HG03457 (cell line): ENCODE measurements at regions not wholly inside any gene's neighbourhood (a gene's known extent, or its start where the extent isn't known, plus 50 kb on each side); places are given as distances from the start of the nearest gene placed in this dataset.

ENCODE experiments used
- ATAC-seq: cut with Tn5 transposase; IDR thresholded peaks from one replicate; pipeline ENCODE4 v1.9.1; 2021; ENCODE audit warnings: moderate number of reproducible peaks; ENCODE audit not compliant: unreplicated experiment

GRCh38 chr4:123867910-123868587, 471.5 kb downstream of the SPRY1 start:
- ATAC-seq: no peak

GRCh38 chr4:123869286-123870215, 473.0 kb downstream of the SPRY1 start:
- no peak for ATAC-seq

- ATAC-seq: no peak
Observed at GRCh38 chr4:123870216-123870876, 473.8 kb downstream of the SPRY1 start.

- ATAC-seq: no peak
Observed at GRCh38 chr4:123871341-123871740, 474.7 kb downstream of the SPRY1 start.

DNA sequence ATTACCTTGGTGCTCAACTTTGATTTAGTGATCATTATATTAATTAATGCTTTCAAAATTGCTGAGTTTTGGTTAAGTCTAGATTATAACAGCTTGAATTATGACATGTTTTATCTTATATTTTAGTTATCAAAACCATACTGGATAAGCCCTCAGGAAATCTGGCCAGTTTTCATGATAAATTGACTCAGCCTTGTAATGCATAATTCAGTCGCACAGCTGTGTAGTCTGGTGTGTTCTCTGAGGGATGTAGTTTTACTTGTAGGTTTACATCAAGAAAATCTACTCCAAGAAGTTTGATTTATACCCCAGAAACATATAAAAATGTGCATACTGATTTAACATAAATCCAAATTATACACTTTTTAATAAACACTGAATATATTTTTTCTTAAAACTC, 477.5 kb downstream of the SPRY1 start:
- no peak for ATAC-seq

GRCh38 chr4:123876143-123876542, 479.5 kb downstream of the SPRY1 start:
- ATAC-seq: no peak

GRCh38 chr4:123876671-123877101, 480.1 kb downstream of the SPRY1 start:
- no peak for ATAC-seq

- ATAC-seq: no peak
Observed at GRCh38 chr4:123877551-123877950, 481.0 kb downstream of the SPRY1 start.

DNA sequence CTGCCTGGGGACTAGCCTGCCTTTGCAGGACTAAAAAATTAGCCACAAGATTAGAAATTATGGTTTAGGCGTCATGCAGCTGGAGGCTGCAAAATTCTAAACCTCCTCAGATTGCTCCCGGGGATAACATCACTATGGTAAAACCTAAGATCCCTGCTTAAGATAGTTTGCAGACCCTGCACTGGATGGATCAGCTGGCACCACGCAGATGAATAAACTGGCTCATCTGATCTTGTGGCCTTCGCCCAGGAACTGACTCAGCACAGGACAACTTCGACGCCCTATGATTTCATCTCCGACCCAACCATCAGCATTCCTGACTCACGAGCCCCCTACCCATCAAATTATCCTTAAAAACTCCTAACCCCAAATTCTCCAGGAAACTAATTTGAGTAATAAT, 482.4 kb downstream of the SPRY1 start:
- no peak for ATAC-seq

- no peak for ATAC-seq
Observed at GRCh38 chr4:123880631-123881030, 484.0 kb downstream of the SPRY1 start.

- no peak for ATAC-seq
Observed at GRCh38 chr4:123884922-123885321, 488.3 kb downstream of the SPRY1 start.

DNA sequence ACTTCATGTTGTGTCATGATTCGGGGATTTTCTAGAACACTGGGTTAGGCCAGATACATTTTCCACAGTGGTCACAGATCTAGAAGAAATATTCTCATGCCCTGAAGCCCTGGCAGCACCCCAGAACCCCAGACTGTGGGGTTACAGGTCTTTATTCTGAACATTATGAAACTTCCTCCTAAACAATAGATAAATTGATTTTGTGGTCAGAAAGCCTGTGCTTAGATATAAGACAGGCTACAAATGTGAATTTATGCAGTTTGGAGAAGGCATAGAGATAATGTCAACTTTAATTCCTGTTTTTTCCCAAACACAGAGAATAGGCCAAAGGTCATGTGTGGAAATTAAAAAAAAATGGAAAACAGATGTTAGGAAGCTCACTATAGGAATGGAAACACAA, 492.9 kb downstream of the SPRY1 start:
- no peak for ATAC-seq

DNA sequence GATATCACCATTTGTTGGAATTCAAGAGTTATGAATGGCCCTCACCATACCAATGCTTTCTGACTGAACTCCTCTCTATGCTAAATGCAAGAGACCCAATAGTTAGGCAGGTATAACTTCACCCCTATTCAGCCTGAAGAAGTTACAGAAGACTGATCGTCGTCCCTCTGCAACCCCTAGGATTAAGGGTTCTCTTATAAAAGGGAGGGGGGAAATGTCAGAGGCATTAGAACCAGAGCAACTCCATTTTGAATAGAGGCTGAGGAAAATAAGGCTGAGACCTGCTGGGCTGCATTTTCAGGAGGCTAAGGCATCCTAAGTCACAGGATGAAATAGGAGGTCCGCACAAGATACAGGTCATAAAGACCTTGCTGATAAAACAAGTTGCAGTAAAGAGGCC, 494.3 kb downstream of the SPRY1 start:
- no peak for ATAC-seq

GRCh38 chr4:123891881-123892280, 495.3 kb downstream of the SPRY1 start:
- no peak for ATAC-seq

- no peak for ATAC-seq
Observed at GRCh38 chr4:123892368-123892976, 495.9 kb downstream of the SPRY1 start.

DNA sequence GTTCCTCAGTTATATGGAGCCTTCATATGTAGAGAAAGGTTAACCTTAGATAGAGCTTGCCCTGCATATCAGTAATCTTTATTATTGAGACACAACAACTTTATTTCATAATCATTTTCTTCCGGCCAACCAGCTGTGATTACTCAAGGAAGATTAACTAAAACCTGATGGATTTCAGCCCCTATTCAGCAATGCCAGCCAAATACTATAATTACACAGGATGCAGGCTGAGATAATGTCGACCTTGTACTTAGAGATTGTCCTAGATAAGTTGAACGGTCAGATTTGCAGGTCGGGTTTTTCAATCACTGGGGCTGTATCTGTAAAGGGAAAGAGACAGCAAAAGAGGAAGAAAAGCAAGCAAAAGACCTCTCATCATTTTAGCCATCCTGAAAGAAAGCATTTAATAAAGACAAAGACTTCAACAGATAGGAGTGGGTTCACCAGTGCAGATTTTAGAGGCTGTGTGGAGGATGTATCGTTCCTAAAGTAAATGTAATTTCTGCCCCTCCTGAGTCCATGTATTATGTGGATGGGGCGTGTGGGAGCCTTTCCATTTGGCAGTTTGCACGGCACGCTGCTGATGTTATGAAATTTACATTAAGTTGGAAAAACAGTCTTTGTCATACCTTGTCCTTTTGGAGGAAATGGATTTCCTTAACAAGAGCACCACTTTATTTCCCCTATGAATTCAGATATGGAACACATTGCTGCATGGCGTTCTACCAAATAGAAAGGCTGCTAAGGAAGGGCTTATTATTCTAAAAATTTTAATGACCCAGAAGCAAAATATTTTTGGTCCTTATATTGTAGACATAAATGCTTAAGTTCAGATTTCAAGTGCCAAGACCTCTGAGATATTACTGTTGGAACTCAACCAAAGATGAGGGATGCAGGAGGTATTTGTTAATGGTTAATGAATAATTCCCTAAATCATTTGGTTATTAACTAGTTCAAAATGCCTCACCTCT, 496.7 kb downstream of the SPRY1 start:
- ATAC-seq: no peak

DNA sequence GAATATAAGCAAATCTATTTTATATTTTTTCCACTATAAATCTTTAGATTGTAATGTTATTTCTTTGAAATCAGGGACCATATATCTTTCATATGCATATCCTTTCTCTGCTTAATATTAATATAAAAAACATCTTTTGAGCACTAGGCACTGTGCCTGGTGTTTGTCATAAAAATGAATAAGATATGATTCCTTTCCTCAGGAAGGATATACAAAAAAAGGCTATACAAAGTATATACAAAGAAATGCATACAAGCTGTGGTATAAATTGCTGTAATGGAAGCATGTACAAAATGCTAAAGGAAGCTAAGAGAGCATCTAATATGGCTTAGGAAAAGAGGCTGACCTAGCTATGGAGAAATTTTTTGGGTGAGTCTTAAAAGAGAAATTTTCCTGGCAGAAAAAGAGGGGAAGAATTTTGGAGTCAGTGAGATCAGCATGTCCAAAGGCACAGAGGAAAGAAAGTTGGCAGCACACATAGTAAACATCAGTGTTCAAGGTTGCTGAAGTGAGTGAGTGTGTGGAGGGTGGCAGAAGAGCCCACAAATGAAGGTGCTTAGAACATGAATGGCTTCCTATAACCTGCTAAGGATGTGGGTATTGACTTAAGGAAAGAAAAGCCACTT, 500.0 kb downstream of the SPRY1 start:
- ATAC-seq: no peak

DNA sequence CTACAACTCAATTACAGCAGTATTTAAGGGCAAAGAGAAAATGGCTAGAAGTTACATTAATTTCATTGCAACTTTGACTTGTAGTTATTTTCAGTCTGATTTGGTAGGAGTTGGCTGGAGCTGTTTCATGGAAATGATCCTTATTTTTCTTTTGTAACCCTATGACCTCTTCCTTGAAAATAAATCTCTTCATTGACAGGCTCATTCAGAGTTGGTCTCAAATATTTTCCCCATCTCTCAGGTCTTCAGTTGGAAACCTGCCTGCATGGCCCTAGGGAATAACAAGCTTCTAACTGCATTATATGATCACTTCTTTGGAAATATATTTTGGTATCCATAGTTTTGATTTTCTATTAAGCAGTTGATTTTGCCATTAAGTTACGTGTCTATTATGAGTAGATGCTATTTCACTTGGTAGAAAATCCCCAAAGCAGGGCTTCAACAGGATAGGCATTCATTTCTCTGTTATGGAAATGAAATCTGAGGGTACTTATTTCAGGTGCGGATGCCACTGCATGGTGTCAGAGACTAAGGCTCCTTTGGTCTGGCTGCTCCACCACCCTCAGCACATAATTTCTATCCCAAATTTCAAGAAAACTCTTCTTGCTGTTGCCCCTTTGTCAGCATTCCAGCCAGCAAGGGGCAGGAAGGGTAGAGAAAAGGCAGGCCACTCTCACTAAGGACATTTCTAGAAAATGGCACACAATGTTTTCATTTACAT, 502.5 kb downstream of the SPRY1 start:
- no peak for ATAC-seq

- no peak for ATAC-seq
Observed at GRCh38 chr4:123904882-123905281, 508.3 kb downstream of the SPRY1 start.
